Nephron (organoid): ENCODE measurements at regions not wholly inside any gene's neighbourhood (a gene's known extent, or its start where the extent isn't known, plus 50 kb on each side); places are given as distances from the start of the nearest gene placed in this dataset.

Source experiments
- H3K27ac Mint-ChIP-seq, 3 experiments: 2 replicates each; pipeline ENCODE4 v1.8.0; 2020; ENCODE audit warnings: mixed read lengths in 3 of 3, mild to moderate bottlenecking in 2 of 3, moderate library complexity in 1 of 3
- H3K27me3 Mint-ChIP-seq: 2 replicates; pipeline ENCODE4 v1.8.0; 2021; ENCODE audit warnings: low read depth, mild to moderate bottlenecking, moderate library complexity, mixed read lengths
- H3K36me3 Mint-ChIP-seq: 2 replicates; pipeline ENCODE4 v1.8.0; 2020; ENCODE audit warnings: low read depth, mixed read lengths
- H3K4me1 Mint-ChIP-seq: 2 replicates; pipeline ENCODE4 v1.8.0; 2020; ENCODE audit warnings: mixed read lengths
- H3K4me3 Mint-ChIP-seq, 3 experiments: 2 replicates each; pipeline ENCODE4 v1.8.0; 2020; ENCODE audit warnings: mild to moderate bottlenecking in 3 of 3, mixed read lengths in 3 of 3, moderate library complexity in 2 of 3
- H3K9me3 Mint-ChIP-seq: 2 replicates; pipeline ENCODE4 v1.8.0; 2020; ENCODE audit warnings: mixed read lengths
- CTCF ChIP-seq, 3 experiments: fragments of 200-600 bp; sonication (generic); IDR thresholded peaks; one replicate each; pipeline ENCODE4 v1.5.0; 2021; ENCODE audit warnings: antibody characterized with exemption in 3 of 3; ENCODE audit not compliant: unreplicated experiment in 3 of 3

- Mint-ChIP-seq H3K9me3 (peaks cover 2% of the 10 kb centered on the region), H3K4me1 (no peaks in the 10 kb centered on the region), H3K27ac (no peak overlapping the region), H3K36me3 (no peaks in the 10 kb centered on the region), H3K27me3 (no peaks in the 10 kb centered on the region), H3K4me3 (no peak overlapping the region)
- TF ChIP-seq CTCF (IDR thresholded peaks at IDR 0.05; ENCODE audit: unreplicated experiment in 3 of 3): no peak
Observed at GRCh38 chr2:9057939-9058761, 54.7 kb upstream of the MBOAT2 start.

GRCh38 chr2:9055471-9055870, 52.0 kb upstream of the MBOAT2 start:
- Mint-ChIP-seq H3K4me1 (no peaks in the 10 kb centered on the region), H3K27ac (no peak overlapping the region), H3K9me3 (no peaks in the 10 kb centered on the region), H3K4me3 (no peak overlapping the region), H3K27me3 (peaks cover 4% of the 10 kb centered on the region), H3K36me3 (no peaks in the 10 kb centered on the region)
- no peak for TF ChIP-seq CTCF (IDR thresholded peaks at IDR 0.05; ENCODE audit: unreplicated experiment in 3 of 3)

- H3K4me3 Mint-ChIP-seq: no peak overlapping the region
- TF ChIP-seq CTCF (IDR thresholded peaks at IDR 0.05; ENCODE audit: unreplicated experiment in 3 of 3): no peak
- no peaks in the 10 kb centered on the region for H3K36me3 Mint-ChIP-seq
- no peak overlapping the region for H3K27ac Mint-ChIP-seq
- H3K9me3 Mint-ChIP-seq: no peaks in the 10 kb centered on the region
- H3K27me3 Mint-ChIP-seq: peaks cover 4% of the 10 kb centered on the region
- peaks cover 5% of the 10 kb centered on the region for H3K4me1 Mint-ChIP-seq
Observed at GRCh38 chr2:9053534-9053931, 50.0 kb upstream of the MBOAT2 start.
